ENCODE measurements at regions not wholly inside any gene's neighbourhood (a gene's known extent, or its start where the extent isn't known, plus 50 kb on each side); places are given as distances from the start of the nearest gene placed in this dataset.

- peak; percentile 38 for DNase-seq
Observed at GRCh38 chr5:125103459-125103858, 357.0 kb upstream of the ZNF608 start.

- DNase-seq, result no peak
Observed at GRCh38 chr5:125106271-125106670, 359.8 kb upstream of the ZNF608 start.

- DNase-seq, result no peak
Observed at GRCh38 chr5:125106881-125107280, 360.4 kb upstream of the ZNF608 start.

GRCh38 chr5:125109293-125109692, 362.9 kb upstream of the ZNF608 start:
- no peak for DNase-seq

- DNase-seq, result no peak
Observed at GRCh38 chr5:125109816-125110215, 363.4 kb upstream of the ZNF608 start.

GRCh38 chr5:125112196-125112595, 365.8 kb upstream of the ZNF608 start:
- DNase-seq, result no peak

GRCh38 chr5:125113328-125113727, 366.9 kb upstream of the ZNF608 start:
- DNase-seq, result no peak

GRCh38 chr5:125115195-125115525, 368.7 kb upstream of the ZNF608 start:
- DNase-seq, result no peak

- peak; percentile 75 for DNase-seq
Observed at GRCh38 chr5:125117566-125117965, 371.1 kb upstream of the ZNF608 start.

GRCh38 chr5:125120012-125120411, 373.6 kb upstream of the ZNF608 start:
- DNase-seq, result no peak

- DNase-seq, result peak; percentile 2
Observed at GRCh38 chr5:125125031-125125823, 378.8 kb upstream of the ZNF608 start.

- DNase-seq, result no peak
Observed at GRCh38 chr5:125126050-125126449, 379.6 kb upstream of the ZNF608 start.

- DNase-seq, result peak; percentile 5
Observed at GRCh38 chr5:125129151-125129806, 382.8 kb upstream of the ZNF608 start.

GRCh38 chr5:125130591-125130990, 384.2 kb upstream of the ZNF608 start:
- no peak for DNase-seq

- peak; percentile 63 for DNase-seq
Observed at GRCh38 chr5:125134216-125135081, 388.0 kb upstream of the ZNF608 start.

- DNase-seq, result no peak
Observed at GRCh38 chr5:125137535-125137934, 391.1 kb upstream of the ZNF608 start.

- no peak for DNase-seq
Observed at GRCh38 chr5:125138266-125138665, 391.8 kb upstream of the ZNF608 start.

GRCh38 chr5:125139590-125139989, 393.2 kb upstream of the ZNF608 start:
- no peak for DNase-seq

GRCh38 chr5:125140220-125140619, 393.8 kb upstream of the ZNF608 start:
- peak; percentile 56 for DNase-seq

- peak; percentile 89 for DNase-seq
Observed at GRCh38 chr5:125140855-125141254, 394.4 kb upstream of the ZNF608 start.

- no peak for DNase-seq
Observed at GRCh38 chr5:125142458-125142857, 396.0 kb upstream of the ZNF608 start.

- DNase-seq, result no peak
Observed at GRCh38 chr5:125143011-125143410, 396.6 kb upstream of the ZNF608 start.

- no peak for DNase-seq
Observed at GRCh38 chr5:125148076-125148475, 401.6 kb upstream of the ZNF608 start.

- no peak for DNase-seq
Observed at GRCh38 chr5:125148706-125149105, 402.3 kb upstream of the ZNF608 start.
